ENCODE measurements at regions not wholly inside any gene's neighbourhood (a gene's known extent, or its start where the extent isn't known, plus 50 kb on each side); places are given as distances from the start of the nearest gene placed in this dataset.

DNA sequence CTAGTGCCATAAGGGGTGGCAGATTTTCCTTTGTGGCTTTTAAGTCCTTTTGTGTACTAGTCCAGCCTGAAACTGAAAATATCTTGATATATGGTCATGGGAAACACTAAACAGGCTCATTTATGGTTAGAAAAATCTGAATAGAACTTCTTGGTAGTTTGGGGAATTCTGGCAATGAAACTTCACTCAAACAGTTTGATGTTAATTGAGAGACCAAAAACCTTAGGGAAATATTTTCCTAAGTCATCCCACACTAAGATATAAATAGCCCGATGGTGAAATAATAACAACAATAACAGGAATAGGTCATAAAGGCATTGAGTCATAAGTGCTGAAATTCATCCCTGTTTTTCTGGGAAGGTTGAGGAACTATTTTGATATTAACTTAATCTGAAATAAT is 146.2 kb upstream of the SMLR1 start:
- TF ChIP-seq EP300 (IDR thresholded peaks at IDR 0.05) (no peak), POLR2AphosphoS5 (IDR thresholded peaks at IDR 0.05) (peak; percentile 36), POLR2A (IDR thresholded peaks at IDR 0.05) (no peak)
- TF ChIP-seq, protein P1, sequence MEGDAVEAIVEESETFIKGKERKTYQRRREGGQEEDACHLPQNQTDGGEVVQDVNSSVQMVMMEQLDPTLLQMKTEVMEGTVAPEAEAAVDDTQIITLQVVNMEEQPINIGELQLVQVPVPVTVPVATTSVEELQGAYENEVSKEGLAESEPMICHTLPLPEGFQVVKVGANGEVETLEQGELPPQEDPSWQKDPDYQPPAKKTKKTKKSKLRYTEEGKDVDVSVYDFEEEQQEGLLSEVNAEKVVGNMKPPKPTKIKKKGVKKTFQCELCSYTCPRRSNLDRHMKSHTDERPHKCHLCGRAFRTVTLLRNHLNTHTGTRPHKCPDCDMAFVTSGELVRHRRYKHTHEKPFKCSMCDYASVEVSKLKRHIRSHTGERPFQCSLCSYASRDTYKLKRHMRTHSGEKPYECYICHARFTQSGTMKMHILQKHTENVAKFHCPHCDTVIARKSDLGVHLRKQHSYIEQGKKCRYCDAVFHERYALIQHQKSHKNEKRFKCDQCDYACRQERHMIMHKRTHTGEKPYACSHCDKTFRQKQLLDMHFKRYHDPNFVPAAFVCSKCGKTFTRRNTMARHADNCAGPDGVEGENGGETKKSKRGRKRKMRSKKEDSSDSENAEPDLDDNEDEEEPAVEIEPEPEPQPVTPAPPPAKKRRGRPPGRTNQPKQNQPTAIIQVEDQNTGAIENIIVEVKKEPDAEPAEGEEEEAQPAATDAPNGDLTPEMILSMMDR (IDR thresholded peaks at IDR 0.05), result no peak

All from gastroesophageal sphincter (tissue), 3 donors.